CD4-positive, CD25-positive, alpha-beta regulatory T cell (primary cell): ENCODE measurements at regions not wholly inside any gene's neighbourhood (a gene's known extent, or its start where the extent isn't known, plus 50 kb on each side); places are given as distances from the start of the nearest gene placed in this dataset.

ENCODE experiments used
- ATAC-seq, 2 donors: fragments of 150-1000 bp; cut with Tn5 transposase; one replicate each; pipeline ENCODE4 v1.10.0; 2021; ENCODE audit warnings: low read depth in 2 of 2, moderate number of reproducible peaks in 2 of 2, moderate library complexity in 1 of 2
- DNase-seq, 3 donors: peaks; one replicate each; pipeline versions ENCODE4 v3.0.0 to v3.0.0-alpha.2; 2012 to 2022; ENCODE audit warnings: mixed read lengths in 1 of 3
- H3K27ac ChIP-seq: one replicate; pipeline ENCODE4 v1.7.0; 2013; ENCODE audit warnings: mild to moderate bottlenecking, low read length; ENCODE audit not compliant: insufficient read depth, poor library complexity, severe bottlenecking
- H3K27me3 ChIP-seq: one replicate; pipeline ENCODE4 v1.7.0; 2013; ENCODE audit warnings: low read length; ENCODE audit not compliant: control insufficient read depth, insufficient read depth
- H3K36me3 ChIP-seq: one replicate; pipeline ENCODE4 v1.7.0; 2013; ENCODE audit warnings: mild to moderate bottlenecking, low read length, moderate library complexity; ENCODE audit not compliant: control insufficient read depth, insufficient read depth
- H3K4me1 ChIP-seq: 2 replicates; pipeline ENCODE4 v1.7.0; 2013; ENCODE audit warnings: mild to moderate bottlenecking, low read length; ENCODE audit not compliant: insufficient read depth, control insufficient read depth, poor library complexity, severe bottlenecking
- H3K4me3 ChIP-seq: one replicate; pipeline ENCODE4 v1.7.0; 2013; ENCODE audit warnings: low read depth, mild to moderate bottlenecking, low read length, moderate library complexity
- H3K9me3 ChIP-seq, 2 experiments: 1 replicate in 1 of 2; 2 replicates in 1 of 2; pipeline ENCODE4 v1.7.0; 2013; ENCODE audit warnings: low read length in 2 of 2, mild to moderate bottlenecking in 1 of 2, moderate library complexity in 1 of 2; ENCODE audit not compliant: control insufficient read depth in 2 of 2
- H3K27ac Mint-ChIP-seq, 3 donors: one replicate each; pipeline ENCODE4 v1.8.0; 2020 to 2022; ENCODE audit warnings: mild to moderate bottlenecking in 3 of 3, mixed read lengths in 3 of 3, moderate library complexity in 2 of 3
- H3K27me3 Mint-ChIP-seq: one replicate; pipeline ENCODE4 v1.8.0; 2022; ENCODE audit warnings: mild to moderate bottlenecking, mixed read lengths
- H3K36me3 Mint-ChIP-seq: one replicate; pipeline ENCODE4 v1.8.0; 2020; ENCODE audit warnings: mixed read lengths
- H3K4me1 Mint-ChIP-seq, 4 donors: one replicate each; pipeline ENCODE4 v1.8.0; 2020 to 2022; ENCODE audit warnings: mixed read lengths in 4 of 4, mild to moderate bottlenecking in 1 of 4
- H3K4me3 Mint-ChIP-seq, 4 donors: one replicate each; pipeline ENCODE4 v1.8.0; 2020 to 2022; ENCODE audit warnings: mild to moderate bottlenecking in 4 of 4, mixed read lengths in 4 of 4, moderate library complexity in 3 of 4
- H3K9me3 Mint-ChIP-seq, 7 donors: one replicate each; pipeline ENCODE4 v1.8.0; 2020 to 2022; ENCODE audit warnings: mixed read lengths in 7 of 7, mild to moderate bottlenecking in 3 of 7, moderate library complexity in 2 of 7

- Mint-ChIP-seq H3K27ac (no peak overlapping the region), H3K27me3 (no peaks in the 10 kb centered on the region), H3K4me1 (peaks cover 0 to 4% (median 0%) of the 10 kb centered on the region in 4 donors), H3K4me3 (no peak overlapping the region), H3K9me3 (peaks cover 0 to 12% (median 4%) of the 10 kb centered on the region in 7 donors), H3K36me3 (no peaks in the 10 kb centered on the region)
- no peak overlapping the region for H3K4me3 ChIP-seq
- no peaks in the 10 kb centered on the region for H3K4me1 ChIP-seq
- H3K27ac ChIP-seq = no peak overlapping the region
- no peaks in the 10 kb centered on the region for H3K27me3 ChIP-seq
- ATAC-seq (no peak), DNase-seq (no peak)
- no peaks in the 10 kb centered on the region for H3K36me3 ChIP-seq
- no peaks in the 10 kb centered on the region for H3K9me3 ChIP-seq
Measured at GRCh38 chr4:30945586-30945985, 225.4 kb downstream of the PCDH7 start.

GRCh38 chr4:30946288-30946687 is 226.1 kb downstream of the PCDH7 start:
- no peak overlapping the region for H3K27ac Mint-ChIP-seq
- peaks cover 0 to 12% (median 4%) of the 10 kb centered on the region in 7 donors for H3K9me3 Mint-ChIP-seq
- no peaks in the 10 kb centered on the region for H3K27me3 Mint-ChIP-seq
- no peak for ATAC-seq
- no peaks in the 10 kb centered on the region for H3K4me1 ChIP-seq
- no peak overlapping the region for H3K4me3 ChIP-seq
- no peaks in the 10 kb centered on the region for H3K36me3 ChIP-seq
- no peak overlapping the region for H3K27ac ChIP-seq
- no peak for DNase-seq
- H3K4me3 Mint-ChIP-seq = no peak overlapping the region
- H3K27me3 ChIP-seq = no peaks in the 10 kb centered on the region
- H3K9me3 ChIP-seq = no peaks in the 10 kb centered on the region
- H3K36me3 Mint-ChIP-seq = no peaks in the 10 kb centered on the region
- H3K4me1 Mint-ChIP-seq = peaks cover 0 to 4% (median 0%) of the 10 kb centered on the region in 4 donors

- no peak overlapping the region for H3K4me3 ChIP-seq
- no peak overlapping the region for H3K4me3 Mint-ChIP-seq
- no peak overlapping the region for H3K27ac ChIP-seq
- DNase-seq (no peak), ATAC-seq (no peak)
- no peaks in the 10 kb centered on the region for H3K27me3 ChIP-seq
- no peaks in the 10 kb centered on the region for H3K27me3 Mint-ChIP-seq
- no peaks in the 10 kb centered on the region for H3K36me3 ChIP-seq
- no peaks in the 10 kb centered on the region for H3K4me1 ChIP-seq
- H3K27ac Mint-ChIP-seq = no peak overlapping the region
- no peaks in the 10 kb centered on the region for H3K9me3 ChIP-seq
- H3K36me3 Mint-ChIP-seq = no peaks in the 10 kb centered on the region
- peaks cover 1 to 14% (median 5%) of the 10 kb centered on the region in 7 donors for H3K9me3 Mint-ChIP-seq
- peaks cover 0 to 4% (median 0%) of the 10 kb centered on the region in 4 donors for H3K4me1 Mint-ChIP-seq
Measured at GRCh38 chr4:30948653-30949052, 228.5 kb downstream of the PCDH7 start.

DNA sequence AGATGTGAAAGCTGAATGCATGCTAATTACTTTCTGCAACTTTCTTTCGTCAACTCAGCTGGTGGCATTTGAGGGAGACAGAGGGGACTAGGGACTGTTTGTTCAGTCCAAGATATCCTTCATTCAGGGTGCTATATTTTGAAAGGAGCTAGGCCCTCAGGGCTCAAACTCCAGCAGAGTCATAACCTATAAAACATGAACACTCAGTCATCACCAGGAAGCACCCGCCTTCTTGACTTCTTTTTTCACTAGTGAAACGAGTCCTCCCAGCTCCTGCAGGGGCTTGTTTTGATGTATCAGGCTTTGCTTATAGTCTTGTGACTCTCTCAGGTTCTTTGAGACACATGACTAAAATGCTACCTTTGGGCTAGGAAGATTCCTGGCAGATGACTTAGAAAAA is 230.6 kb downstream of the PCDH7 start:
- no peak overlapping the region for H3K4me3 Mint-ChIP-seq
- no peak for ATAC-seq

GRCh38 chr4:30952526-30953219 is 232.5 kb downstream of the PCDH7 start:
- no peaks in the 10 kb centered on the region for H3K36me3 Mint-ChIP-seq
- DNase-seq (no peak), ATAC-seq (no peak)
- no peak overlapping the region for H3K4me3 Mint-ChIP-seq
- H3K4me1 Mint-ChIP-seq = peaks cover 0 to 1% (median 0%) of the 10 kb centered on the region in 4 donors
- H3K27me3 Mint-ChIP-seq = no peaks in the 10 kb centered on the region
- Histone ChIP-seq H3K27ac (no peak overlapping the region), H3K9me3 (peaks cover 3 to 5% of the 10 kb centered on the region in 2 experiments), H3K4me3 (no peak overlapping the region), H3K4me1 (no peaks in the 10 kb centered on the region), H3K36me3 (no peaks in the 10 kb centered on the region), H3K27me3 (no peaks in the 10 kb centered on the region)
- peaks cover 0 to 10% (median 1%) of the 10 kb centered on the region in 7 donors for H3K9me3 Mint-ChIP-seq
- no peak overlapping the region for H3K27ac Mint-ChIP-seq

More for the DNA sequence above, 230.6 kb downstream of the PCDH7 start:
- Mint-ChIP-seq H3K4me1 (peaks cover 0 to 4% (median 0%) of the 10 kb centered on the region in 4 donors), H3K36me3 (no peaks in the 10 kb centered on the region), H3K27me3 (no peaks in the 10 kb centered on the region), H3K27ac (no peak overlapping the region), H3K9me3 (peaks cover 1 to 12% (median 5%) of the 10 kb centered on the region in 7 donors)
- Histone ChIP-seq H3K27ac (no peak overlapping the region), H3K27me3 (no peaks in the 10 kb centered on the region), H3K4me1 (no peaks in the 10 kb centered on the region), H3K36me3 (no peaks in the 10 kb centered on the region), H3K4me3 (no peak overlapping the region), H3K9me3 (peaks cover 0 to 5% of the 10 kb centered on the region in 2 experiments)
- DNase-seq = no peak

- Histone ChIP-seq H3K27ac (no peak overlapping the region), H3K36me3 (no peaks in the 10 kb centered on the region)
Measured at GRCh38 chr4:30953799-30954198, 233.6 kb downstream of the PCDH7 start.

DNA sequence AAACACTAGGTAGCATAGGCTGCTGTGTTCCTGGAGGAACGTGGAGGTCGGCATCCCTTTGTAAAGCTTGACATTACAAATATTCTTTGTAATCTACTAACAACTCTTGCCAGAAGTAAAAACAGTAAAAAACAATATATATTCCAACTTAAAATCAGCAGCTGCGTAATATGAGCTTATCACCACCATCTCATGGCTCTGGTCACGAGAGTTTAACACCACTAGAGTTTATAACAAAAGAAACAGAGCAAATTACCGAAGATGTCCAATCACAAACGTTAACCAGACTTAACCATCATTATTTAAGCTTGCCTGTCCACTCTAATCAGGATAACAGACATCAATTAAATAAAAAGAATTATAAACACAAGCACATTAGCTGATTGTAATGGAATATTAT is 236.7 kb downstream of the PCDH7 start:
- Mint-ChIP-seq H3K9me3 (peaks cover 2 to 11% (median 4%) of the 10 kb centered on the region in 7 donors), H3K4me3 (no peak overlapping the region), H3K27ac (no peak overlapping the region), H3K27me3 (no peaks in the 10 kb centered on the region), H3K4me1 (peaks cover 0 to 4% (median 0%) of the 10 kb centered on the region in 4 donors), H3K36me3 (no peaks in the 10 kb centered on the region)
- H3K9me3 ChIP-seq = peaks cover 3 to 5% of the 10 kb centered on the region in 2 experiments
- H3K4me3 ChIP-seq = no peak overlapping the region
- H3K36me3 ChIP-seq = no peaks in the 10 kb centered on the region
- ATAC-seq (no peak), DNase-seq (no peak)
- no peaks in the 10 kb centered on the region for H3K27me3 ChIP-seq
- H3K4me1 ChIP-seq = no peaks in the 10 kb centered on the region
- no peak overlapping the region for H3K27ac ChIP-seq

More at GRCh38 chr4:30953799-30954198, 233.6 kb downstream of the PCDH7 start:
- H3K27ac Mint-ChIP-seq = no peak overlapping the region
- Histone ChIP-seq H3K4me3 (no peak overlapping the region), H3K27me3 (no peaks in the 10 kb centered on the region), H3K4me1 (no peaks in the 10 kb centered on the region), H3K9me3 (peaks cover 3 to 5% of the 10 kb centered on the region in 2 experiments)
- ATAC-seq (no peak), DNase-seq (no peak)
- peaks cover 0 to 10% (median 3%) of the 10 kb centered on the region in 7 donors for H3K9me3 Mint-ChIP-seq
- no peaks in the 10 kb centered on the region for H3K27me3 Mint-ChIP-seq
- H3K36me3 Mint-ChIP-seq = no peaks in the 10 kb centered on the region
- H3K4me1 Mint-ChIP-seq = peaks cover 0 to 4% (median 0%) of the 10 kb centered on the region in 4 donors
- no peak overlapping the region for H3K4me3 Mint-ChIP-seq

DNA sequence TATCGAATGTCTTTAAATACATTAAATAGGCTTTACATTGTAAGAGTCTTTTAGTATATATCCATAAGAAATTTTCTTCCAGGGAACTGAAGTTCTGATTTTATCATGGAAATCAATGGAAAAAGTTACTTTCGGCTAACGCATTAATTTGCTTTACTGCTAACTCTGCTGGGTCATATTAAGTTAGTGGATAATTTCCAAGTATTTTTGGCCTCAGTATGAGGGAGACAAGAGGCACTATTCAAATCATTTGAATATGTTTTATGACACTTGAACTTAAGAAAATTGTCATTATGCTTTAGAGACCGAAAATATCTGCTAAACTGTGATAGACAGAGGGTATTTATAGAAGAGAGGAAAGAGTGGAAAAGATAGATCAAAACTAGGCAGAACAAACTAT is 237.5 kb downstream of the PCDH7 start:
- Histone ChIP-seq H3K9me3 (peaks cover 3 to 5% of the 10 kb centered on the region in 2 experiments), H3K36me3 (no peaks in the 10 kb centered on the region), H3K4me1 (no peaks in the 10 kb centered on the region), H3K27me3 (no peaks in the 10 kb centered on the region), H3K4me3 (no peak overlapping the region), H3K27ac (no peak overlapping the region)
- no peak for ATAC-seq
- H3K27me3 Mint-ChIP-seq = no peaks in the 10 kb centered on the region
- H3K4me1 Mint-ChIP-seq = peaks cover 0 to 4% (median 0%) of the 10 kb centered on the region in 4 donors
- peaks cover 2 to 12% (median 5%) of the 10 kb centered on the region in 7 donors for H3K9me3 Mint-ChIP-seq
- H3K36me3 Mint-ChIP-seq = no peaks in the 10 kb centered on the region
- no peak for DNase-seq
- H3K4me3 Mint-ChIP-seq = no peak overlapping the region
- no peak overlapping the region for H3K27ac Mint-ChIP-seq
